H9 (cell line): ENCODE measurements at regions not wholly inside any gene's neighbourhood (a gene's known extent, or its start where the extent isn't known, plus 50 kb on each side); places are given as distances from the start of the nearest gene placed in this dataset.

Source experiments
- DNase-seq: peaks from one replicate; pipeline ENCODE4 v3.0.0-alpha.2; 2017
- H2AFZ ChIP-seq: one replicate; pipeline ENCODE4 v1.6.1; 2013; ENCODE audit warnings: mild to moderate bottlenecking, low read length, control low read depth, moderate library complexity
- H2AK5ac ChIP-seq: 2 replicates; pipeline ENCODE4 v1.6.1; 2013; ENCODE audit warnings: low read length, control low read depth, mixed read lengths; ENCODE audit not compliant: insufficient read length
- H2BK120ac ChIP-seq: one replicate; pipeline ENCODE4 v1.6.1; 2013; ENCODE audit warnings: low read depth, mild to moderate bottlenecking, low read length, control low read depth, inconsistent platforms; ENCODE audit not compliant: poor library complexity, severe bottlenecking
- H2BK12ac ChIP-seq: 2 replicates; pipeline ENCODE4 v1.6.1; 2013; ENCODE audit warnings: low read length, control low read depth, mixed read lengths, low read depth; ENCODE audit not compliant: insufficient read length
- H2BK15ac ChIP-seq: 2 replicates; pipeline ENCODE4 v1.6.1; 2013; ENCODE audit warnings: low read depth, low read length, control low read depth
- H2BK20ac ChIP-seq: one replicate; pipeline ENCODE4 v1.6.1; 2013; ENCODE audit warnings: low read depth, mild to moderate bottlenecking, low read length, control low read depth, inconsistent platforms; ENCODE audit not compliant: poor library complexity, severe bottlenecking
- H2BK5ac ChIP-seq: 2 replicates; pipeline ENCODE4 v1.6.1; 2013; ENCODE audit warnings: low read length, control low read depth, mixed read lengths; ENCODE audit not compliant: insufficient read length
- H3K14ac ChIP-seq: 2 replicates; pipeline ENCODE4 v1.6.1; 2013; ENCODE audit warnings: low read length, control low read depth; ENCODE audit not compliant: insufficient read depth
- H3K18ac ChIP-seq: 2 replicates; pipeline ENCODE4 v1.6.1; 2013; ENCODE audit warnings: low read depth, mild to moderate bottlenecking, mixed read lengths, low read length, control low read depth; ENCODE audit not compliant: insufficient read length
- H3K23ac ChIP-seq: 2 replicates; pipeline ENCODE4 v1.6.1; 2013; ENCODE audit warnings: low read length, control low read depth, mixed read lengths, low read depth; ENCODE audit not compliant: insufficient read length
- H3K23me2 ChIP-seq: 2 replicates; pipeline ENCODE4 v1.6.1; 2013; ENCODE audit warnings: low read depth, mild to moderate bottlenecking, mixed read lengths, low read length, control low read depth; ENCODE audit not compliant: insufficient read length, poor library complexity, severe bottlenecking
- H3K27ac ChIP-seq: 2 replicates; pipeline ENCODE4 v1.5.1; 2013; ENCODE audit warnings: low read length, control low read depth, mixed read lengths, low read depth; ENCODE audit not compliant: insufficient read length
- H3K27me3 ChIP-seq: 2 replicates; pipeline ENCODE4 v1.6.1; 2013; ENCODE audit warnings: low read length, control low read depth, inconsistent platforms; ENCODE audit not compliant: insufficient read depth
- H3K4ac ChIP-seq: 2 replicates; pipeline ENCODE4 v1.6.1; 2013; ENCODE audit warnings: low read depth, mild to moderate bottlenecking, control low read depth, inconsistent platforms, low read length, moderate library complexity
- H3K4me1 ChIP-seq: 2 replicates; pipeline ENCODE4 v1.6.1; 2013; ENCODE audit warnings: low read length, control low read depth, inconsistent platforms; ENCODE audit not compliant: insufficient read depth
- H3K4me2 ChIP-seq: 2 replicates; pipeline ENCODE4 v1.6.1; 2013; ENCODE audit warnings: low read length, control low read depth, mixed read lengths; ENCODE audit not compliant: insufficient read length, insufficient read depth
- H3K56ac ChIP-seq: 2 replicates; pipeline ENCODE4 v1.6.1; 2013; ENCODE audit warnings: low read depth, mild to moderate bottlenecking, mixed read lengths, low read length, control low read depth; ENCODE audit not compliant: insufficient read length
- H3K79me1 ChIP-seq: 2 replicates; pipeline ENCODE4 v1.6.1; 2013; ENCODE audit warnings: low read depth, mild to moderate bottlenecking, moderate library complexity, low read length, control low read depth, inconsistent platforms; ENCODE audit not compliant: insufficient read depth, poor library complexity, severe bottlenecking
- H3K79me2 ChIP-seq: 2 replicates; pipeline ENCODE4 v1.6.1; 2013; ENCODE audit warnings: low read length, control low read depth, inconsistent platforms; ENCODE audit not compliant: insufficient read depth
- H3K9ac ChIP-seq: 2 replicates; pipeline ENCODE4 v1.6.1; 2013; ENCODE audit warnings: low read length, control low read depth, mixed read lengths; ENCODE audit not compliant: insufficient read length; ENCODE audit errors: extremely low read depth
- H3K9me3 ChIP-seq: one replicate; pipeline ENCODE4 v1.6.1; 2013; ENCODE audit warnings: low read depth, low read length, inconsistent platforms; ENCODE audit not compliant: control insufficient read depth
- H3T11ph ChIP-seq: one replicate; pipeline ENCODE4 v1.6.1; 2013; ENCODE audit warnings: mild to moderate bottlenecking, low read length, control low read depth, inconsistent platforms
- H4K20me1 ChIP-seq: one replicate; pipeline ENCODE4 v1.6.1; 2013; ENCODE audit not compliant: control insufficient read depth, insufficient read length, insufficient read depth
- H4K5ac ChIP-seq: 2 replicates; pipeline ENCODE4 v1.6.1; 2013; ENCODE audit warnings: low read depth, mild to moderate bottlenecking, mixed read lengths, low read length, control low read depth; ENCODE audit not compliant: insufficient read length
- H4K8ac ChIP-seq: replicated peaks from 2 replicates; pipeline ENCODE4 v1.6.1; 2013; ENCODE audit warnings: low read length, control low read depth, mixed read lengths, low read depth; ENCODE audit not compliant: insufficient read length
- H4K91ac ChIP-seq: 2 replicates; pipeline ENCODE4 v1.6.1; 2013; ENCODE audit warnings: low read depth, mild to moderate bottlenecking, moderate library complexity, mixed read lengths, low read length, control low read depth; ENCODE audit not compliant: insufficient read length
- H3K27ac Mint-ChIP-seq, 3 experiments: 2 replicates in 2 of 3; 3 replicates in 1 of 3; pipeline ENCODE4 v1.8.0; 2020 to 2021; ENCODE audit warnings: mixed read lengths in 3 of 3, mild to moderate bottlenecking in 1 of 3, moderate library complexity in 1 of 3
- H3K27me3 Mint-ChIP-seq: 2 replicates; pipeline ENCODE4 v1.8.0; 2021; ENCODE audit warnings: low read depth, mild to moderate bottlenecking, moderate library complexity, mixed read lengths
- H3K36me3 Mint-ChIP-seq, 3 experiments: 2 replicates in 2 of 3; 3 replicates in 1 of 3; pipeline ENCODE4 v1.8.0; 2020 to 2021; ENCODE audit warnings: low read depth in 3 of 3, mixed read lengths in 3 of 3; ENCODE audit not compliant: insufficient read depth in 1 of 3
- H3K4me1 Mint-ChIP-seq, 2 experiments: 2 replicates each; pipeline ENCODE4 v1.8.0; 2020; ENCODE audit warnings: mixed read lengths in 2 of 2
- H3K4me3 Mint-ChIP-seq, 2 experiments: 2 replicates in 1 of 2; 3 replicates in 1 of 2; pipeline ENCODE4 v1.8.0; 2020 to 2021; ENCODE audit warnings: mild to moderate bottlenecking in 2 of 2, mixed read lengths in 2 of 2, moderate library complexity in 1 of 2
- H3K9me3 Mint-ChIP-seq, 2 experiments: 2 replicates in 1 of 2; 3 replicates in 1 of 2; pipeline ENCODE4 v1.8.0; 2020; ENCODE audit warnings: mild to moderate bottlenecking in 2 of 2, mixed read lengths in 2 of 2, moderate library complexity in 1 of 2
- WGBS: extraction: QIAGEN DNeasy Blood & Tissue Kit; methylation state at CpG from one replicate; pipeline ENCODE4 v1.1.7; 2013; ENCODE audit warnings: missing lambda C conversion rate, low lambda C conversion rate, mixed read lengths; ENCODE audit not compliant: insufficient read length; ENCODE audit errors: extremely low coverage; 5-methylcytosine and 5-hydroxymethylcytosine counted together
- TF ChIP-seq, protein P1 (sequence below): fragments of 200-600 bp; sonication (generic); conservative IDR thresholded peaks from 3 replicates; pipeline ENCODE4 v1.8.0; 2021; ENCODE audit warnings: antibody characterized with exemption, mild to moderate bottlenecking

- no peaks in the 10 kb centered on the region for H3K27me3 ChIP-seq
- H2BK12ac ChIP-seq, result no peak overlapping the region
- no peaks in the 10 kb centered on the region for H4K20me1 ChIP-seq
- no peaks in the 10 kb centered on the region for H3K79me2 ChIP-seq
- TF ChIP-seq, protein P1, sequence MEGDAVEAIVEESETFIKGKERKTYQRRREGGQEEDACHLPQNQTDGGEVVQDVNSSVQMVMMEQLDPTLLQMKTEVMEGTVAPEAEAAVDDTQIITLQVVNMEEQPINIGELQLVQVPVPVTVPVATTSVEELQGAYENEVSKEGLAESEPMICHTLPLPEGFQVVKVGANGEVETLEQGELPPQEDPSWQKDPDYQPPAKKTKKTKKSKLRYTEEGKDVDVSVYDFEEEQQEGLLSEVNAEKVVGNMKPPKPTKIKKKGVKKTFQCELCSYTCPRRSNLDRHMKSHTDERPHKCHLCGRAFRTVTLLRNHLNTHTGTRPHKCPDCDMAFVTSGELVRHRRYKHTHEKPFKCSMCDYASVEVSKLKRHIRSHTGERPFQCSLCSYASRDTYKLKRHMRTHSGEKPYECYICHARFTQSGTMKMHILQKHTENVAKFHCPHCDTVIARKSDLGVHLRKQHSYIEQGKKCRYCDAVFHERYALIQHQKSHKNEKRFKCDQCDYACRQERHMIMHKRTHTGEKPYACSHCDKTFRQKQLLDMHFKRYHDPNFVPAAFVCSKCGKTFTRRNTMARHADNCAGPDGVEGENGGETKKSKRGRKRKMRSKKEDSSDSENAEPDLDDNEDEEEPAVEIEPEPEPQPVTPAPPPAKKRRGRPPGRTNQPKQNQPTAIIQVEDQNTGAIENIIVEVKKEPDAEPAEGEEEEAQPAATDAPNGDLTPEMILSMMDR, result no peak
- Mint-ChIP-seq H3K27ac (no peak overlapping the region), H3K27me3 (no peaks in the 10 kb centered on the region), H3K9me3 (no peaks in the 10 kb centered on the region; a peak in 1 of 5 replicates), H3K4me1 (peaks cover 9 to 10% of the 10 kb centered on the region in 2 experiments; a peak in 3 of 4 replicates), H3K4me3 (no peak overlapping the region), H3K36me3 (no peaks in the 10 kb centered on the region)
- no peak overlapping the region for H4K8ac ChIP-seq
- H2BK5ac ChIP-seq, result no peak overlapping the region
- no peak overlapping the region for H3K14ac ChIP-seq
- H3K18ac ChIP-seq, result no peak overlapping the region
- no peak overlapping the region for H3K23ac ChIP-seq
- no peak overlapping the region for H3K4me2 ChIP-seq
- no peak overlapping the region for H2BK120ac ChIP-seq
- H4K5ac ChIP-seq, result no peak overlapping the region
- H2AK5ac ChIP-seq, result no peak overlapping the region
- H3K27ac ChIP-seq, result no peak overlapping the region
- WGBS, result no CpG with 5 or more reads among the region's 1 CpG
- H3K4ac ChIP-seq, result no peak overlapping the region
- H3T11ph ChIP-seq, result no peak overlapping the region
- H3K23me2 ChIP-seq, result no peaks in the 10 kb centered on the region
- no peak for DNase-seq
- H2BK20ac ChIP-seq, result no peak overlapping the region
- H4K91ac ChIP-seq, result no peak overlapping the region
- H2AFZ ChIP-seq, result no peak overlapping the region
- no peak overlapping the region for H3K9ac ChIP-seq
- no peaks in the 10 kb centered on the region for H3K79me1 ChIP-seq
- no peak overlapping the region for H2BK15ac ChIP-seq
- no peaks in the 10 kb centered on the region for H3K9me3 ChIP-seq
- no peak overlapping the region for H3K56ac ChIP-seq
- H3K4me1 ChIP-seq, result no peaks in the 10 kb centered on the region
These were observed 1112.7 kb downstream of the PDHA2 start for GRCh38 chr4:96952610-96953009.
